CD14-positive monocyte (primary cell): ENCODE measurements at regions not wholly inside any gene's neighbourhood (a gene's known extent, or its start where the extent isn't known, plus 50 kb on each side); places are given as distances from the start of the nearest gene placed in this dataset.

Experiments
- DNase-seq, 3 donors: peaks; one replicate each; pipeline ENCODE4 v3.0.0-alpha.2; 2011 to 2022
- H2AFZ ChIP-seq: 2 replicates; pipeline ENCODE4 v1.6.0; 2012; ENCODE audit warnings: mild to moderate bottlenecking, low read depth, low read length, inconsistent platforms; ENCODE audit not compliant: insufficient read depth, poor library complexity, severe bottlenecking
- H3K27ac ChIP-seq, 2 donors: 1 replicate in 1 of 2; 2 replicates in 1 of 2; pipeline ENCODE4 v1.5.1; 2012 to 2013; ENCODE audit warnings: low read length in 2 of 2, control low read depth in 1 of 2, inconsistent platforms in 1 of 2, low read depth in 1 of 2, mild to moderate bottlenecking in 1 of 2
- H3K27me3 ChIP-seq, 2 donors: one replicate each; pipeline versions ENCODE4 v1.6.0 to v1.6.1; 2011 to 2013; ENCODE audit warnings: low read length in 2 of 2; ENCODE audit not compliant: control insufficient read depth in 2 of 2, insufficient read depth in 2 of 2
- H3K36me3 ChIP-seq, 2 donors: replicated peaks in 1 of 2; 1 replicate in 1 of 2; 2 replicates in 1 of 2; pipeline versions ENCODE4 v1.5.1 to v1.6.1; 2012 to 2013; ENCODE audit warnings: low read length in 2 of 2, control low read depth in 1 of 2, inconsistent platforms in 1 of 2, mild to moderate bottlenecking in 1 of 2; ENCODE audit not compliant: insufficient read depth in 2 of 2, control insufficient read depth in 1 of 2
- H3K4me1 ChIP-seq, 2 donors: 1 replicate in 1 of 2; 2 replicates in 1 of 2; pipeline versions ENCODE4 v1.5.1 to v1.6.1; 2012 to 2013; ENCODE audit warnings: low read length in 2 of 2, control low read depth in 1 of 2, inconsistent platforms in 1 of 2, mild to moderate bottlenecking in 1 of 2, moderate library complexity in 1 of 2; ENCODE audit not compliant: insufficient read depth in 2 of 2, control insufficient read depth in 1 of 2
- H3K4me2 ChIP-seq: replicated peaks from 2 replicates; pipeline ENCODE3; 2012; ENCODE audit warnings: low read length, moderate library complexity, mild to moderate bottlenecking; ENCODE audit not compliant: poor library complexity, severe bottlenecking; ENCODE audit errors: extremely low read depth
- H3K4me3 ChIP-seq, 3 experiments: fragments of 200-600 bp in 1 of 3; sonication (generic) in 1 of 3; replicated peaks in 1 of 3; 1 replicate in 2 of 3; 2 replicates in 1 of 3; pipeline ENCODE4 v1.5.1; 2011 to 2013; ENCODE audit warnings: low read length in 3 of 3, mild to moderate bottlenecking in 3 of 3, control low read depth in 2 of 3, low read depth in 2 of 3, inconsistent platforms in 1 of 3, moderate library complexity in 1 of 3
- H3K79me2 ChIP-seq: 2 replicates; pipeline ENCODE4 v1.6.0; 2012; ENCODE audit warnings: mild to moderate bottlenecking, control low read depth, inconsistent platforms, low read length, moderate library complexity; ENCODE audit not compliant: insufficient read depth
- H3K9ac ChIP-seq: 2 replicates; pipeline ENCODE4 v1.6.0; 2017; ENCODE audit warnings: low read length, mild to moderate bottlenecking; ENCODE audit not compliant: insufficient read depth, poor library complexity, severe bottlenecking
- H3K9me3 ChIP-seq, 2 donors: replicated peaks in 1 of 2; 1 replicate in 1 of 2; 2 replicates in 1 of 2; pipeline versions ENCODE4 v1.5.1 to v1.6.1; 2012 to 2013; ENCODE audit warnings: low read length in 2 of 2, control low read depth in 1 of 2; ENCODE audit not compliant: control insufficient read depth in 1 of 2, insufficient read depth in 1 of 2
- H4K20me1 ChIP-seq: 2 replicates; pipeline ENCODE4 v1.6.0; 2012; ENCODE audit warnings: mild to moderate bottlenecking, low read length, control low read depth, moderate library complexity; ENCODE audit not compliant: insufficient read depth
- H3K27ac Mint-ChIP-seq, 7 donors: one replicate each; pipeline ENCODE4 v1.8.0; 2020; ENCODE audit warnings: mild to moderate bottlenecking in 7 of 7, mixed read lengths in 7 of 7, moderate library complexity in 6 of 7, inconsistent platforms in 2 of 7
- H3K27me3 Mint-ChIP-seq, 3 donors: one replicate each; pipeline ENCODE4 v1.8.0; 2021 to 2022; ENCODE audit warnings: low read depth in 3 of 3, mild to moderate bottlenecking in 3 of 3, mixed read lengths in 3 of 3, moderate library complexity in 3 of 3, inconsistent platforms in 1 of 3
- H3K36me3 Mint-ChIP-seq, 2 donors: one replicate each; pipeline ENCODE4 v1.8.0; 2020; ENCODE audit warnings: mixed read lengths in 2 of 2, inconsistent platforms in 1 of 2, mild to moderate bottlenecking in 1 of 2
- H3K4me1 Mint-ChIP-seq: one replicate; pipeline ENCODE4 v1.8.0; 2020; ENCODE audit warnings: mild to moderate bottlenecking, mixed read lengths
- H3K4me3 Mint-ChIP-seq, 2 donors: one replicate each; pipeline ENCODE4 v1.8.0; 2020; ENCODE audit warnings: mild to moderate bottlenecking in 2 of 2, mixed read lengths in 2 of 2, moderate library complexity in 1 of 2
- H3K9me3 Mint-ChIP-seq, 7 donors: one replicate each; pipeline ENCODE4 v1.8.0; 2020 to 2022; ENCODE audit warnings: mixed read lengths in 7 of 7, mild to moderate bottlenecking in 6 of 7, moderate library complexity in 6 of 7, inconsistent platforms in 2 of 7
- CTCF ChIP-seq: fragments of 200-600 bp; IDR thresholded peaks from one replicate; pipeline ENCODE4 v1.8.0; 2022; ENCODE audit warnings: antibody characterized with exemption, mild to moderate bottlenecking
- WGBS: methylation state at CpG from one replicate; pipeline ENCODE4 v1.1.5; 2013; ENCODE audit warnings: missing lambda C conversion rate; ENCODE audit not compliant: insufficient coverage; 5-methylcytosine and 5-hydroxymethylcytosine counted together
- intact Hi-C, 2 donors: fragments of 100-400 bp; cut with micrococcal nuclease; formaldehyde crosslinking; loops; one replicate each; pipeline versions ENCODE4 v1.15.0 to v1.15.1; 2023

- intact Hi-C loops, result no loop called here
- H3K9ac ChIP-seq, result no peak overlapping the region
- H3K4me1 ChIP-seq, result peaks cover 29 to 40% of the 10 kb centered on the region in 2 donors
- no peaks in the 10 kb centered on the region for H3K36me3 ChIP-seq
- TF ChIP-seq CTCF, result no peak
- Mint-ChIP-seq H3K27ac (no peak overlapping the region), H3K27me3 (peaks cover 0 to 4% (median 2%) of the 10 kb centered on the region in 3 donors), H3K4me3 (no peak overlapping the region), H3K9me3 (peaks cover 0 to 13% (median 5%) of the 10 kb centered on the region in 7 donors), H3K4me1 (peaks cover 8% of the 10 kb centered on the region), H3K36me3 (no peaks in the 10 kb centered on the region)
- H2AFZ ChIP-seq, result no peak overlapping the region
- peaks cover 0 to 14% of the 10 kb centered on the region in 2 donors for H3K9me3 ChIP-seq
- no peaks in the 10 kb centered on the region for H4K20me1 ChIP-seq
- no peak for DNase-seq
- no peaks in the 10 kb centered on the region for H3K79me2 ChIP-seq
- H3K27ac ChIP-seq, result no peak overlapping the region
- no peaks in the 10 kb centered on the region for H3K27me3 ChIP-seq
- WGBS, result 97% methylated on average over 3 of the region's 3 CpGs
- H3K4me3 ChIP-seq, result no peak overlapping the region
- H3K4me2 ChIP-seq, result no peak overlapping the region
These were observed 182.1 kb downstream of the DEPDC1B start for GRCh38 chr5:60517850-60518249.

- H3K4me3 ChIP-seq, result no peak overlapping the region
- H3K36me3 ChIP-seq, result no peaks in the 10 kb centered on the region
- H4K20me1 ChIP-seq, result no peaks in the 10 kb centered on the region
- no peak overlapping the region for H3K4me2 ChIP-seq
- intact Hi-C loops, result no loop called here
- no peak overlapping the region for H3K4me3 Mint-ChIP-seq
- peaks cover 0 to 4% (median 2%) of the 10 kb centered on the region in 3 donors for H3K27me3 Mint-ChIP-seq
- WGBS, result 95% methylated on average over 6 of the region's 8 CpGs
- no peak overlapping the region for H3K27ac Mint-ChIP-seq
- peaks cover 0 to 14% of the 10 kb centered on the region in 2 donors for H3K9me3 ChIP-seq
- H3K27me3 ChIP-seq, result no peaks in the 10 kb centered on the region
- H3K4me1 ChIP-seq, result peaks cover 22 to 33% of the 10 kb centered on the region in 2 donors
- TF ChIP-seq CTCF, result no peak
- peaks cover 0 to 13% (median 5%) of the 10 kb centered on the region in 7 donors for H3K9me3 Mint-ChIP-seq
- peaks cover 8% of the 10 kb centered on the region for H3K4me1 Mint-ChIP-seq
- no peak overlapping the region for H3K9ac ChIP-seq
- no peaks in the 10 kb centered on the region for H3K79me2 ChIP-seq
- no peak for DNase-seq
- no peak overlapping the region for H3K27ac ChIP-seq
- no peak overlapping the region for H2AFZ ChIP-seq
- H3K36me3 Mint-ChIP-seq, result no peaks in the 10 kb centered on the region
These were observed 182.8 kb downstream of the DEPDC1B start for GRCh38 chr5:60517094-60517694.
